B cell (primary cell): ENCODE measurements at regions not wholly inside any gene's neighbourhood (a gene's known extent, or its start where the extent isn't known, plus 50 kb on each side); places are given as distances from the start of the nearest gene placed in this dataset.

Experiments used
- ATAC-seq: fragments of 200-7000 bp; cut with Tn5 transposase; one replicate; pipeline ENCODE4 v1.10.0; 2021; ENCODE audit warnings: low read depth, mild to moderate bottlenecking, moderate number of reproducible peaks, moderate library complexity
- CTCF ChIA-PET: fragments of 350-600 bp; sonication (Branson Sonifier 250); formaldehyde crosslinking; loops from one replicate; lab custom pipeline; 2021; ENCODE audit warnings: antibody characterized with exemption, inconsistent platforms; lab: Charles Lee
- POLR2A ChIA-PET: fragments of 350-600 bp; sonication (Branson Sonifier 250); formaldehyde crosslinking; loops from one replicate; lab custom pipeline; 2021; ENCODE audit warnings: antibody characterized with exemption; lab: Charles Lee
- DNase-seq: peaks from one replicate; pipeline ENCODE4 v3.0.0; 2013
- H2AFZ ChIP-seq: 2 replicates; pipeline ENCODE4 v1.6.1; 2012; ENCODE audit warnings: mild to moderate bottlenecking, low read depth, low read length; ENCODE audit not compliant: insufficient read depth, poor library complexity, severe bottlenecking
- H3K27ac ChIP-seq, 2 donors: 1 replicate in 1 of 2; 2 replicates in 1 of 2; pipeline ENCODE4 v1.5.1; 2012 to 2013; ENCODE audit warnings: low read length in 2 of 2, mild to moderate bottlenecking in 2 of 2, moderate library complexity in 1 of 2
- H3K27me3 ChIP-seq, 4 experiments: fragments of 200-600 bp in 1 of 4; sonication (generic) in 1 of 4; replicated peaks in 1 of 4; 1 replicate in 2 of 4; 2 replicates in 2 of 4; pipeline versions ENCODE4 v1.6.1 to v1.7.0; 2013 to 2016; ENCODE audit warnings: low read length in 3 of 4, mild to moderate bottlenecking in 2 of 4, mixed read lengths in 1 of 4, moderate library complexity in 1 of 4; ENCODE audit not compliant: insufficient read depth in 4 of 4, control insufficient read depth in 3 of 4; ENCODE audit errors: control extremely low read depth in 1 of 4
- H3K36me3 ChIP-seq, 2 experiments: replicated peaks in 1 of 2; 1 replicate in 1 of 2; 2 replicates in 1 of 2; pipeline versions ENCODE4 v1.6.1 to v1.7.1; 2013; ENCODE audit warnings: low read length in 1 of 2; ENCODE audit not compliant: insufficient read depth in 2 of 2, control insufficient read depth in 1 of 2; ENCODE audit errors: control extremely low read depth in 1 of 2, extremely low read depth in 1 of 2
- H3K4me1 ChIP-seq, 2 donors: fragments of 200-600 bp in 1 of 2; sonication (generic) in 1 of 2; 1 replicate in 1 of 2; 2 replicates in 1 of 2; pipeline versions ENCODE4 v1.5.1 to v1.6.1; 2013 to 2017; ENCODE audit warnings: low read length in 2 of 2; ENCODE audit not compliant: control insufficient read depth in 2 of 2, insufficient read depth in 2 of 2
- H3K4me2 ChIP-seq: replicated peaks from 2 replicates; pipeline ENCODE3; 2012; ENCODE audit warnings: mild to moderate bottlenecking, low read depth, low read length; ENCODE audit not compliant: poor library complexity, severe bottlenecking
- H3K4me3 ChIP-seq, 5 experiments: fragments of 200-600 bp in 1 of 5; sonication (generic) in 1 of 5; 1 replicate in 3 of 5; 2 replicates in 2 of 5; pipeline versions ENCODE4 v1.5.1 to v1.7.0; 2011 to 2016; ENCODE audit warnings: low read length in 4 of 5, mild to moderate bottlenecking in 4 of 5, low read depth in 2 of 5, control low read depth in 1 of 5, moderate library complexity in 1 of 5; ENCODE audit not compliant: insufficient read depth in 1 of 5; ENCODE audit errors: control extremely low read depth in 1 of 5, extremely low read depth in 1 of 5
- H3K79me2 ChIP-seq: fragments of 200-600 bp; sonication (generic); one replicate; pipeline ENCODE4 v1.6.0; 2016; ENCODE audit warnings: low read length; ENCODE audit not compliant: control insufficient read depth, insufficient read depth
- H3K9ac ChIP-seq: fragments of 200-600 bp; sonication (generic); 2 replicates; pipeline ENCODE4 v1.6.1; 2017; ENCODE audit warnings: mild to moderate bottlenecking, low read length, moderate library complexity
- H3K9me3 ChIP-seq, 3 donors: one replicate each; pipeline versions ENCODE4 v1.6.1 to v1.7.1; 2013; ENCODE audit warnings: low read length in 2 of 3; ENCODE audit not compliant: control insufficient read depth in 2 of 3, insufficient read depth in 1 of 3; ENCODE audit errors: control extremely low read depth in 1 of 3
- H4K20me1 ChIP-seq: 2 replicates; pipeline ENCODE4 v1.6.0; 2012; ENCODE audit warnings: mild to moderate bottlenecking, low read length; ENCODE audit not compliant: insufficient read depth, control insufficient read depth, poor library complexity, severe bottlenecking
- H3K27ac Mint-ChIP-seq: one replicate; pipeline ENCODE4 v1.8.0; 2021; ENCODE audit warnings: mixed read lengths
- H3K27me3 Mint-ChIP-seq: one replicate; pipeline ENCODE4 v1.8.0; 2021; ENCODE audit warnings: mixed read lengths
- H3K4me1 Mint-ChIP-seq: one replicate; pipeline ENCODE4 v1.8.0; 2021; ENCODE audit warnings: mixed read lengths
- H3K4me3 Mint-ChIP-seq: one replicate; pipeline ENCODE4 v1.8.0; 2021; ENCODE audit warnings: mixed read lengths
- H3K9me3 Mint-ChIP-seq: one replicate; pipeline ENCODE4 v1.8.0; 2022; ENCODE audit warnings: mixed read lengths; ENCODE audit not compliant: insufficient read depth
- CTCF ChIP-seq: fragments of 200-600 bp; IDR thresholded peaks from one replicate; pipeline ENCODE4 v1.8.0; 2022; ENCODE audit warnings: antibody characterized with exemption, mild to moderate bottlenecking
- EZH2 ChIP-seq: IDR thresholded peaks from 2 replicates; pipeline ENCODE4 v1.6.1; 2012; ENCODE audit warnings: borderline replicate concordance, low read depth, mild to moderate bottlenecking, moderate library complexity, low read length; ENCODE audit not compliant: insufficient read depth, poor library complexity, severe bottlenecking
- WGBS: methylation state at CpG from one replicate; pipeline ENCODE4 v1.1.5; 2013; ENCODE audit warnings: missing lambda C conversion rate; ENCODE audit not compliant: insufficient coverage; 5-methylcytosine and 5-hydroxymethylcytosine counted together
- intact Hi-C: fragments of 100-400 bp; cut with micrococcal nuclease; formaldehyde crosslinking; loops from one replicate; pipeline ENCODE4 v1.10.0; 2022

GRCh38 chr4:67080046-67080557 lies 465.2 kb downstream of the CENPC start:
- Mint-ChIP-seq H3K4me1 (no peaks in the 10 kb centered on the region), H3K27me3 (no peaks in the 10 kb centered on the region), H3K9me3 (no peaks in the 10 kb centered on the region), H3K4me3 (no peak overlapping the region), H3K27ac (no peak overlapping the region)
- DNase-seq (no peak), ATAC-seq (no peak)
- TF ChIP-seq CTCF (no peak), EZH2 (no peak)
- no peaks in the 10 kb centered on the region for H3K79me2 ChIP-seq
- H3K4me3 ChIP-seq: no peak overlapping the region
- no peak overlapping the region for H3K27ac ChIP-seq
- no peaks in the 10 kb centered on the region for H3K27me3 ChIP-seq
- no peaks in the 10 kb centered on the region for H4K20me1 ChIP-seq
- no peaks in the 10 kb centered on the region for H3K36me3 ChIP-seq
- H3K4me2 ChIP-seq: no peak overlapping the region
- ChIA-PET POLR2A (no interaction called here), CTCF (no interaction called here)
- H3K4me1 ChIP-seq: no peaks in the 10 kb centered on the region
- WGBS: 100% methylated on average over 1 of the region's 2 CpGs
- H3K9ac ChIP-seq: no peak overlapping the region
- intact Hi-C loops: no loop called here
- no peaks in the 10 kb centered on the region for H3K9me3 ChIP-seq
- H2AFZ ChIP-seq: no peak overlapping the region

DNA sequence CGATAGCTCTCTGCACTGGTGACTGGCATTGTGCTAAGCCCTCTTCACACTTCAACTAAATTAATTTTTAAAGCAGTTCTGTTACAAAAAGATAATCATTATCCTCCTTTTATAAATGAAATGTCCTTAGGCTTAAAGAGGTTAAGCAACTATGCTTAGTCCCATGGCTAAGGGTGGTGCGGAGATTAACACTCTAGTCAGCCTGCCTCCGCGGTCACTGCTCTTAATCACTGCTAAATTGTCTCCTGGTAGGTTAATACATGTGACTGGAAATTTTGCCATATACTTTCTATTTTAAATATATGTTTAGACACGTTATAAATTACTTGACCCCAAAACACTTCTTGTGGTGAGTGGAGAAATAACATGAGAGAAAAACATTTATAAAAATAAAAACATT lies 473.7 kb downstream of the CENPC start:
- DNase-seq (no peak), ATAC-seq (no peak)
- Mint-ChIP-seq H3K4me1 (no peaks in the 10 kb centered on the region), H3K4me3 (no peak overlapping the region), H3K27me3 (no peaks in the 10 kb centered on the region), H3K9me3 (peaks cover 2% of the 10 kb centered on the region), H3K27ac (no peak overlapping the region)
- H3K79me2 ChIP-seq: no peaks in the 10 kb centered on the region
- no peak for TF ChIP-seq EZH2
- TF ChIP-seq CTCF: no peak
- H4K20me1 ChIP-seq: no peaks in the 10 kb centered on the region
- no CpG with 5 or more reads among the region's 5 CpGs for WGBS
- no peak overlapping the region for H3K27ac ChIP-seq
- no peak overlapping the region for H3K4me2 ChIP-seq
- no peaks in the 10 kb centered on the region for H3K36me3 ChIP-seq
- POLR2A ChIA-PET: no interaction called here
- H2AFZ ChIP-seq: no peak overlapping the region
- H3K4me3 ChIP-seq: no peak overlapping the region
- H3K27me3 ChIP-seq: peaks cover 0 to 4% (median 0%) of the 10 kb centered on the region in 4 experiments
- peaks cover 0 to 3% (median 0%) of the 10 kb centered on the region in 3 donors for H3K9me3 ChIP-seq
- no peak overlapping the region for H3K9ac ChIP-seq
- H3K4me1 ChIP-seq: no peaks in the 10 kb centered on the region
- intact Hi-C loops: no loop called here
- CTCF ChIA-PET: no interaction called here
